Stimulated activated CD8-positive, alpha-beta memory T cell treated with anti-CD3 and anti-CD28 coated beads, Interleukin-15, amount 100 ng/mL, for 48 hours (primary cell): ENCODE measurements at regions not wholly inside any gene's neighbourhood (a gene's known extent, or its start where the extent isn't known, plus 50 kb on each side); places are given as distances from the start of the nearest gene placed in this dataset.
"Not testable (repeated sequence)": the region's sequence is repeated elsewhere in the genome, so short reads cannot be mapped to it uniquely, and the experiment has no call there.

Source experiments
- DNase-seq, 2 donors: peaks; one replicate each; pipeline ENCODE4 v3.0.0-alpha.2; 2020; ENCODE audit warnings: low read depth in 2 of 2

- no peak for DNase-seq
These were observed 92.8 kb upstream of the KCND2 start for GRCh38 chr7:120180221-120180620.

GRCh38 chr7:120181499-120181898 is 91.5 kb upstream of the KCND2 start:
- no peak for DNase-seq

- no peak for DNase-seq
These were observed 88.1 kb upstream of the KCND2 start for GRCh38 chr7:120184866-120185265.

GRCh38 chr7:120185940-120186682 is 86.9 kb upstream of the KCND2 start:
- DNase-seq = no peak

- DNase-seq = no peak
These were observed 86.3 kb upstream of the KCND2 start for GRCh38 chr7:120186688-120187087.

- no peak for DNase-seq
These were observed 83.4 kb upstream of the KCND2 start for GRCh38 chr7:120189623-120190022.

- no peak for DNase-seq
These were observed 82.9 kb upstream of the KCND2 start for GRCh38 chr7:120190109-120190508.

- DNase-seq = no peak
These were observed 82.4 kb upstream of the KCND2 start for GRCh38 chr7:120190566-120190965.

GRCh38 chr7:120191423-120191822 is 81.6 kb upstream of the KCND2 start:
- not testable (repeated sequence) for DNase-seq

GRCh38 chr7:120201290-120201689 is 71.7 kb upstream of the KCND2 start:
- DNase-seq = no peak

- DNase-seq = no peak
These were observed 67.9 kb upstream of the KCND2 start for GRCh38 chr7:120205101-120205500.

GRCh38 chr7:120207037-120207436 is 65.9 kb upstream of the KCND2 start:
- no peak for DNase-seq

- no peak for DNase-seq
These were observed 57.3 kb upstream of the KCND2 start for GRCh38 chr7:120215654-120216053.

GRCh38 chr7:120216947-120217346 is 56.0 kb upstream of the KCND2 start:
- DNase-seq = no peak

GRCh38 chr7:120218712-120219111 is 54.3 kb upstream of the KCND2 start:
- DNase-seq = no peak

GRCh38 chr7:120221666-120222065 is 51.3 kb upstream of the KCND2 start:
- DNase-seq = no peak
